Skeletal muscle tissue (tissue), 3 donors: ENCODE measurements at regions not wholly inside any gene's neighbourhood (a gene's known extent, or its start where the extent isn't known, plus 50 kb on each side); places are given as distances from the start of the nearest gene placed in this dataset.

Source experiments
- H3K27ac ChIP-seq: one replicate; pipeline ENCODE4 v1.7.0; 2013; ENCODE audit warnings: mild to moderate bottlenecking, low read depth, low read length, inconsistent platforms
- H3K27me3 ChIP-seq, 3 donors: one replicate each; pipeline ENCODE4 v1.7.0; 2013; ENCODE audit warnings: low read length in 3 of 3; ENCODE audit not compliant: control insufficient read depth in 3 of 3, insufficient read depth in 3 of 3
- H3K36me3 ChIP-seq, 3 donors: one replicate each; pipeline ENCODE4 v1.7.0; 2013; ENCODE audit warnings: low read length in 3 of 3; ENCODE audit not compliant: control insufficient read depth in 3 of 3, insufficient read depth in 3 of 3
- H3K4me1 ChIP-seq, 3 donors: one replicate each; pipeline ENCODE4 v1.7.0; 2013; ENCODE audit warnings: low read length in 3 of 3, mild to moderate bottlenecking in 3 of 3; ENCODE audit not compliant: control insufficient read depth in 3 of 3, insufficient read depth in 3 of 3
- H3K4me3 ChIP-seq, 3 donors: one replicate each; pipeline ENCODE4 v1.7.0; 2013; ENCODE audit warnings: low read length in 3 of 3
- H3K9ac ChIP-seq, 3 donors: one replicate each; pipeline ENCODE4 v1.7.0; 2013; ENCODE audit warnings: low read length in 3 of 3, mild to moderate bottlenecking in 3 of 3, moderate library complexity in 2 of 3, low read depth in 1 of 3
- H3K9me3 ChIP-seq, 3 donors: one replicate each; pipeline ENCODE4 v1.7.0; 2013; ENCODE audit warnings: low read length in 3 of 3; ENCODE audit not compliant: control insufficient read depth in 3 of 3
- donor health status: Osteomylitis.

DNA sequence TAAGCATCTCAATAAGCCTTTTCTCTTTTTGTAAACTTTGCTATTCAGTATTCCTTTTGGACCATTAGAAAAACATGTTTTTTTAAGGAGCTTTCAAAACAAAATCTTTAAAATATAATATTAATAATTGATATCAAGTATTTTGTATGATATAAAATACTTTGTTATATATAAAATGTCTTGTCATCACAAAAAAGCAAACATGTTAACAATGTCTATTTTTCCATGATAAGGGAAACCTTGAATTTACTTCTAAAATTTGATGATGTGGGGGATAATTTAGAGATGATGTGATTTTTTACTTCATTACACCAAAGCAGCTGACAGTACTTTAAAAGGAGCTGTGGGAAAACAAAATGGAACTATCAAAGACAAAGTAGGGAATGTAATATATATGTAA, 887.7 kb downstream of the SI start:
- Histone ChIP-seq H3K27me3 (no peaks in the 10 kb centered on the region), H3K4me3 (no peak overlapping the region), H3K27ac (no peak overlapping the region), H3K9ac (no peak overlapping the region), H3K36me3 (no peaks in the 10 kb centered on the region), H3K4me1 (no peaks in the 10 kb centered on the region), H3K9me3 (no peaks in the 10 kb centered on the region)

DNA sequence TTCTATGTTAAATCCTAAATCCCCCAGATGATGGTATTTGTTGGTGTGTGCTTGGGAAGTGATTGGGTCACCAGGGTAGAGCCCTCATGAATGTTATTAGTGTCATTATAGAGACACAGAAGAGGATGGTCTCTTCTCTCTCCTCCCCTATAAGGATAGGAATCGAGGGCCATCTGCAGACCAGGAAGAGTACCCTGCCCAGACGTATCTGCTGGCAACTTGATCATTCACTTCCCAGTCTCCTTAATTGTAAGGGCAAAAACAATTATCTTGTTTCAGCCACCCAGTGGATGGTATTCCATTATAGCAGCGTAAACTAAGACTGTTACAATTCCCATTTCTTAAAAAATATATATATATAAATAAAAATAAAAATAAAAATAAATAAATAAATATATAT, 892.2 kb downstream of the SI start:
- H3K36me3 ChIP-seq: no peaks in the 10 kb centered on the region
- no peak overlapping the region for H3K27ac ChIP-seq
- H3K9me3 ChIP-seq: no peaks in the 10 kb centered on the region
- H3K9ac ChIP-seq: no peak overlapping the region
- H3K4me3 ChIP-seq: no peak overlapping the region
- H3K4me1 ChIP-seq: no peaks in the 10 kb centered on the region
- no peaks in the 10 kb centered on the region for H3K27me3 ChIP-seq

DNA sequence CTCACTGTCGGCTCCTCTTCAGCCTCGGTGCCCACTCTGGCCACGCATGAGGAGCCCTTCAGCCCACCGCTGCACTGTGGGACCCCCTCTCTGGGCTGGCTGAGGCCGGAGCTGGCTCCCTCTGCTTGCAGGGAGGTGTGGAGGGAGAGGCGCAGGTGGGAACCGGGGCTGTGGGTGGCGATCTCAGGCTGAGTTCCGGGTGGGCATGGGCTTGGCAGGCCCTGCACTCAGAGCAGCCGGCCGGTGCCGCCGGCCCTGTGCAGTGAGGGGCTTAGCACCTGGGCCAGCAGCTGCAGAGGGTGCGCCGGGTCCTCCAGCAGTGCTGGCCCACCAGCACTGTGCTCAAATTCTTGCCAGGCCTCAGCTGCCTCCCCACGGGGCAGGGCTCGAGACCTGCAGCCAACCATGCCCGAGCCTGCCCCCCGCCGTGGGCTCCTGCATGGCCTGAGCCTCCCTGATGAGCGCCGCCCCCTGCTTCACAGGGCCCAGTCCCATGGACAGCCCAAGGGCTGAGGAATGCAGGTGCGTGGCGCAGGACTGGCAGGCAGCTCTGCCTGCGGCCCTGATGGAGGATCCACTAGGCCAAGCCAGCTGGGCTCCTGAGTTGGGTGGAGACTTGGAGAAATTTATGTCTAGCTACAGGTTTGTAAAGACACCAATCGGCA, 899.1 kb downstream of the SI start:
- Histone ChIP-seq H3K36me3 (no peaks in the 10 kb centered on the region), H3K4me1 (no peaks in the 10 kb centered on the region), H3K27ac (no peak overlapping the region), H3K27me3 (no peaks in the 10 kb centered on the region), H3K9me3 (no peaks in the 10 kb centered on the region), H3K4me3 (no peak overlapping the region), H3K9ac (no peak overlapping the region)

DNA sequence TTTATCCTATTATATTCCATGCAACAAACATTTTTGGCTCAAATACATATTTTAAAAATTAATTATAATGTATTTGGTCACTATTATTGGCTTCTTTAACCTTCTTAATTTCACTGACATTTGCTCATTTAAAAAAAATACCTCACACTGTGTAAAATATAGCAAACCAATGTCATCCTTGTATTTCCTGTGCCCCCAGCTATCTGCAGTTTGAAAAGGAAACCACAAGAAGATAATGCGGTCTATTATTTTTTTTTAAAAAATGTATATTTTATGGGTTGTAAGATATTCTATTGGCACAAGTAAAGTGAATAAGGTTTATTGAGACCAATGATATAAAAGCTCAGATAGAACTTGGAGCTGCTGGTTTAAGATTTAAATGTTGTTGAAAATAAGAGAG, 904.2 kb downstream of the SI start:
- no peaks in the 10 kb centered on the region for H3K36me3 ChIP-seq
- H3K4me1 ChIP-seq: no peaks in the 10 kb centered on the region
- H3K9me3 ChIP-seq: no peaks in the 10 kb centered on the region
- H3K4me3 ChIP-seq: no peak overlapping the region
- H3K9ac ChIP-seq: no peak overlapping the region
- no peaks in the 10 kb centered on the region for H3K27me3 ChIP-seq
- no peak overlapping the region for H3K27ac ChIP-seq

DNA sequence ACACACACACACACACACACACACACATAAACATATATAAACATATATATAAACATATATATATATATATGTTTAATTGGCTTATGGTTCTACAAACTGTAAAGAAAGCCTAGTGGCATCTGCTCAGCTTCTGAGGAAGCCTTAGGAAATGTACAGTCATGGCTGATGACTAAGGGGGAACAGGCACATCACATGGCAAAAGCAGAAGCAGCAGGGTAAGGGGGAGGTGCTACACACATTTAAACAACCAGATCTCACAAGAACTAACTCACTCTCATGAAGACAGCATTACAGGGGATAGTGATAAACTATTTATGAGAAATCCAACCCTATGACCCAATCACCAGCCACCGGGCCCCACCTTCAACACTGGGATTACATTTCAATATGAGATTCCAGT, 922.9 kb downstream of the SI start:
- Histone ChIP-seq H3K9me3 (peaks cover 0 to 2% (median 0%) of the 10 kb centered on the region in 3 donors), H3K9ac (no peak overlapping the region), H3K4me1 (no peaks in the 10 kb centered on the region), H3K4me3 (no peak overlapping the region), H3K27ac (no peak overlapping the region), H3K36me3 (no peaks in the 10 kb centered on the region), H3K27me3 (no peaks in the 10 kb centered on the region)

DNA sequence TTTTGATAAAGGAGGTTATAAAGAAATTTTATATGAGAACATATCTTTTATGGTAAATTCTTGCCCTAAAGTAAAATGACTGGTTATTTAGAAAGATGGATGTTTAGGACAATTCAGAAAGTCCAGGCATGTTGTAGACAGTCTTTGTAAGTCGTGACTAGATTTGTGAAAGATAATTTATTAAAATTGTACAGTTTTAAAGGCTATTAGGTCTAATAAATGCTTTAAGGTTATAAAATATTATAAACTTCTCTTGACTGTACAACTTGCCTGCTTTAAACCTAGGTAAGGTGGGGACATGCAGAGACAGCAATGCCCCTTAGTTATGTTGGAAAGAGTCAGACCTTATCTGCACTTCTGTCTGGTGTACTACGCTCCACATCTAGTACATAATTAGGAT, 933.5 kb downstream of the SI start:
- Histone ChIP-seq H3K4me3 (no peak overlapping the region), H3K9ac (no peak overlapping the region), H3K27me3 (no peaks in the 10 kb centered on the region), H3K9me3 (peaks cover 0 to 2% (median 2%) of the 10 kb centered on the region in 3 donors), H3K36me3 (no peaks in the 10 kb centered on the region), H3K27ac (no peak overlapping the region), H3K4me1 (no peaks in the 10 kb centered on the region)

DNA sequence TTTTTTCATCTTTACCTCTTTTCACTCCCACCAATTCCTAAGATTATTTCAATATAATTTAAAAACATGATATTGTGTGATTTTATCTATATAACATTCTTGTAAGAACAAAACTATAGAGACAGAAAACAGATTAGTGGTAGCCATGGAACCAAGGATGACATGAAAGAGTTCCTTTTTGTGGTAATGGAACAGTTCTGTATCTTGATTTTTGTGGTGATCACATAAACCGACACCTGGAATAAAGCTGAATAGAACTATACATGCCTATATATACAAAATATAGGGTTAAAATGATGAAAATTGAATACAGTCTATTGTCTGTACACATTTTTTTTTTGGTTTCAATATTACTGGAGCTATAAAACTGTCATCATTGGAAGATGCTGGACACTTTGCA, 945.4 kb downstream of the SI start:
- Histone ChIP-seq H3K27ac (no peak overlapping the region), H3K9me3 (no peaks in the 10 kb centered on the region), H3K4me3 (no peak overlapping the region), H3K36me3 (no peaks in the 10 kb centered on the region), H3K9ac (no peak overlapping the region), H3K27me3 (no peaks in the 10 kb centered on the region), H3K4me1 (no peaks in the 10 kb centered on the region)

DNA sequence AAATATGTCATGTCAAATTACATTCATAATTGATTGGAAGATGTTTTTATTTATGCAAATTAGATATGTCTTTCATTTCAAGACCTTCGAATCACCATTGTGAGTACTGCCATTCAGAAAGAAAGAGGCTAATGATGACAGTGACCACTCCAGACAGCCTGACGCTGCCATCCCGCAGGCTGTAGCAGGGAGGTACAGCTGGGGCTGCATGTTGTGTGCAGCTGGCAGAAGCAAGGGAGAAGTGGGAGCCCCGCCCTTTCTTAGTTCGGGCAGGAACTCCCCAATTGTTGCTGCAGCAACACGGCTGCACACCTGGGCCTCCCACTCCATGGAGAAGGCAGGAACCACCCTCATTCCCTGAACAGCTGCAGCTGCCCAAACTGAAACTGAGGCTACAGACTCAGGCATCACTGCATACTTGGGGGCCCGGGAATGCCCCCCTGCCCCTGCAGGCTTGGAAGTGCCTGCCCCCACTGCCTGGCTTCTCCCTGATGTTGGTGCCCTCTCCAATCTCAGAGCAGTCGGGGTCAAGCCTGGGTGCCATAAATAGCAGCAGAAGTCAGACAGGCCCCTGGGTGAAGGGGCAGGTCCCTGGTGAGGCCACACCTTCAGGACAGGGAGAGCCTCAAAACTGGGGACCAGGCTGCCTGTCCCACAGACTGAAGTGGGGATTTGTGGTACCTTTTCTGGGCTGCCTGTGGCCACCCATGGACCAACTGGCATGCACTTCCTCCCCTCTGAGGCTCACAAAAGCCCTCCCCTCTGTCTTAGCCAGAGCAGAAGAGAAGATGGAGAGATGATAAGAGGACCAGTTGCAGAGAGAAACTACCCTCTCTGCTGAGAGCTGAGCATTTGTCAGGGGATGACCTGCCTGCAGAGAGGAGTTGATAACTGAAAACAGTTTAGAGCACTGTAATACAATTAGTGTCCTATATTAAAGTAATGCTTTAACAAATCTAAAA, 964.6 kb downstream of the SI start:
- no peak overlapping the region for H3K27ac ChIP-seq

DNA sequence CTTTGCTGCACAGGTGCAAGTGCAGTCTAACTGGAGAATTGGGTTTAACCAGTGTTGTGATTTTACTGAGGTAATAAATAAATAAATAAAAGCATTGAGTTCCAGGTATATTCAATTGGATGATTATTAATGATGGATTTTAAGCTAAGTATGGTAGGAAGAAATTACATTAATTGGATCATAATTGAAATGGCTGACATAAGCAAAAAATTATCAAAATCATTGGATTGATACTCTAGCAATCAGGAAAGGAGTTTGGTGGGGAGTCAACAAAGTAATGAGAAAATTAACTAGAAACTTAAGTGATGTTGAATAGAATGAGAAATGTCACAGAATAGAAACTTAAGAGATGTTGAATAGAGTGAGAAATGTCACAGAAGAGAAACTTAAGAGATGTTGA, 981.9 kb downstream of the SI start:
- Histone ChIP-seq H3K27ac (no peak overlapping the region), H3K4me1 (no peaks in the 10 kb centered on the region)

More for the DNA sequence above, 964.6 kb downstream of the SI start:
- Histone ChIP-seq H3K36me3 (no peaks in the 10 kb centered on the region), H3K9ac (no peak overlapping the region), H3K4me1 (no peaks in the 10 kb centered on the region), H3K27me3 (no peaks in the 10 kb centered on the region), H3K9me3 (no peaks in the 10 kb centered on the region), H3K4me3 (no peak overlapping the region)

DNA sequence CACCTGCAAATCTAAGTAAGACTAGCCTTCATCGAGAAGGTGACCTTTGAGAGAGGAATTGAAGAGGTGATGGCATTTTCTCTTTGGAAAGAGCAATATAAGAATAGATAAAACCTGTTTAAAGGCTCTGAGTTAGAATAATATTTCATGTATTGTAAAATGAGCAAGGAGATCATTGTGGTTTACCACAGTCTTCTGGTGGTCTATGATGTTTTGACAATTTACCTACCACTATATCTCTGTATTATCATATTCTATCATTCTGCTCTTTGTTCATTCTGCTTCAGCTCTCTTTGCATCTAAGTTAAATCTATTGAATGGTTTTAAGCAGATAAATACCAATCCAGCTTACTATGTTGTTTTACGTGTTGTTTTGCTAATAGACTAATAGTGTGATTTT, 982.3 kb downstream of the SI start:
- Histone ChIP-seq H3K27me3 (no peaks in the 10 kb centered on the region), H3K27ac (no peak overlapping the region), H3K4me3 (no peak overlapping the region), H3K4me1 (no peaks in the 10 kb centered on the region), H3K9ac (no peak overlapping the region), H3K36me3 (no peaks in the 10 kb centered on the region), H3K9me3 (no peaks in the 10 kb centered on the region)

More for the DNA sequence above, 981.9 kb downstream of the SI start:
- H3K4me3 ChIP-seq: no peak overlapping the region
- H3K27me3 ChIP-seq: no peaks in the 10 kb centered on the region
- H3K36me3 ChIP-seq: no peaks in the 10 kb centered on the region
- H3K9me3 ChIP-seq: no peaks in the 10 kb centered on the region
- no peak overlapping the region for H3K9ac ChIP-seq
